ENCODE measurements at regions not wholly inside any gene's neighbourhood (a gene's known extent, or its start where the extent isn't known, plus 50 kb on each side); places are given as distances from the start of the nearest gene placed in this dataset.

DNA sequence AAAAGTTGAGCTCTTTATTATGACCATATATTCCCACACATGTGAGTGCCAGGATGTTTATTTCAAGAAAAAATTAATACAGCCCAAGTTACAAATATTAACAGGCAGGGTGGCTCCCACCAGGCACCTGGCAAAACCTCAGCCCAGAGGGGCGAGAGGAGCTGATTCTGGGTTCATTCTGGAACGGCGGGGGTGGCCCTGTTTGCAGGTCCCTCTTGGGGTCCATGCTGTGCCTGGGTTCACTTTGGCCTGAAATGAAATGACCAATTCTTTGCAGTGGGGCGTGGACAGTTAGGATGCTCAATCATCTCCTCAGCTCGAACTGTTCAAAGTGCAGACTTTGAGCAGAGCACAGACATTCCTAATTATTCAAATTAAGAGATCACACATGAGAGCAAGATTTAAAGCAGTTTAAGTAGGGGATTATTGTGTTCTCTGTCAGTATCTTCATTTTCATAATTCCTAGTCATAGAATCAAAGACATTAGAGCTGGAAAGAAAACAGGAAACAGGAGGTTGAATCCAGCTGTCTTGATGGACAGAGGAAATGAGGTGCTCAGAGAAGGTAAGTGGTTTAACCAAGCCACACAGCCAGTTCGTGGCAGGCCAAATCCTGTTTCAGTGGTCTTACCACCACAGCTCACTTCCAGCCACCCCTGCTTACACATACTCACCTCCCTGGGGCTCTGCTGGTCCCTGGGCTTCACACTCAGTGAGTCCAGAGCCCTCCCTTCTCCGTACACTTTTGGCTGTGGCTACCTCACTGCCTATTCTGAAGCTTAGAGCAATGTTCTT, 363.9 kb upstream of the TNRC6C start:
- TF ChIP-seq CTCF (IDR thresholded peaks at IDR 0.05) = no peak

DNA sequence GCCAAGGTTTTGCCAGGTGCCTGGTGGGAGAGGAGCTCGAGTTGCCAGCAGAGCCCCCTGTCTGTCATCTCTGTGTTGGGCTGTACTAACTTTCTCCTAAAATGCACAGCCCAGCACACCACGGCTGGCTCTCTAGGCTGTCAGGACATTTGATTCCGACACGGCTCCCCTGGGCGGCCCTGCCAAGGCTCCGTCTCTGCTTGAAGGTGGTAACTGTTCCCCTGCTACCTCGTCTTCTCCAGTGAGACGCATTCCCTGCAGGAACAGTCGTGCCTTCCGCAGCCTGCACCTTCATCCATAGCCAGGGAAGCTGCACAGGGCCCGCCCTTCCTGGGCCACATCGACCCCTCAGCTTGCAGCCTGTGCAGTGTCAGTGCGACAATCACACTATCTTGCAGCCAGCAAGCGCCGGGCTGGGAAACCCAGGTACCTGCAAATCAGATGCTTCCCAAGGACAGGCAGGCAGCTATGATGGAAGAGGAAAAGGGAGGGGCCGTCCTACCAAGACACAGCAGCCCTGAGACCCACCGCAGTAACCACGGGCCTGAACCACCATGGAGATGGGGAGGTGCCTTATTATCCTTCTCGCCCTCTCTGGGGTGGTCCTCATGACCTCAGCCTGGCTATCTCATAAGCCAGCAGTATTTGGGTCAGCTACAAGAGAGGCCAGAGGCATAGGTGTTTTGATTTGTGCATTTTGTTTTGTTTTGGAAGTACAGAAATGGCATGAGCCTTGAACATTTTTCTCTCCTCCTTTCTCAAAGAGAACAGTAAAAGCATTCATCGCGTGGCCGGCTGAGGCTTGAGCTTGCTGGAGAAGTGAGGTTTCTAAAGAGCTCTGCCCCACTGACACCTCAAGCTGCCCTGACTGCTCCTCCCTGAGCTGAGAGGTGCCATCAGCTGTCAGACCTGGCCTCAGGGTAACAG, 361.7 kb upstream of the TNRC6C start:
- no peaks in the 10 kb centered on the region for H3K9me3 Mint-ChIP-seq
- POLR2A ChIA-PET = no interaction called here

More for the DNA sequence above, 363.9 kb upstream of the TNRC6C start:
- Mint-ChIP-seq H3K27ac (no peak overlapping the region), H3K36me3 (ENCODE audit: low read depth) (no peaks in the 10 kb centered on the region), H3K27me3 (peaks cover 34% of the 10 kb centered on the region), H3K4me1 (no peaks in the 10 kb centered on the region), H3K9me3 (no peaks in the 10 kb centered on the region), H3K4me3 (no peak overlapping the region)
- intact Hi-C loops (cut with micrococcal nuclease) = no loop called here
- ChIA-PET POLR2A (no interaction called here), CTCF (no interaction called here)
- ATAC-seq (ENCODE audit: low read depth) = no peak
- DNase-seq = no peak

DNA sequence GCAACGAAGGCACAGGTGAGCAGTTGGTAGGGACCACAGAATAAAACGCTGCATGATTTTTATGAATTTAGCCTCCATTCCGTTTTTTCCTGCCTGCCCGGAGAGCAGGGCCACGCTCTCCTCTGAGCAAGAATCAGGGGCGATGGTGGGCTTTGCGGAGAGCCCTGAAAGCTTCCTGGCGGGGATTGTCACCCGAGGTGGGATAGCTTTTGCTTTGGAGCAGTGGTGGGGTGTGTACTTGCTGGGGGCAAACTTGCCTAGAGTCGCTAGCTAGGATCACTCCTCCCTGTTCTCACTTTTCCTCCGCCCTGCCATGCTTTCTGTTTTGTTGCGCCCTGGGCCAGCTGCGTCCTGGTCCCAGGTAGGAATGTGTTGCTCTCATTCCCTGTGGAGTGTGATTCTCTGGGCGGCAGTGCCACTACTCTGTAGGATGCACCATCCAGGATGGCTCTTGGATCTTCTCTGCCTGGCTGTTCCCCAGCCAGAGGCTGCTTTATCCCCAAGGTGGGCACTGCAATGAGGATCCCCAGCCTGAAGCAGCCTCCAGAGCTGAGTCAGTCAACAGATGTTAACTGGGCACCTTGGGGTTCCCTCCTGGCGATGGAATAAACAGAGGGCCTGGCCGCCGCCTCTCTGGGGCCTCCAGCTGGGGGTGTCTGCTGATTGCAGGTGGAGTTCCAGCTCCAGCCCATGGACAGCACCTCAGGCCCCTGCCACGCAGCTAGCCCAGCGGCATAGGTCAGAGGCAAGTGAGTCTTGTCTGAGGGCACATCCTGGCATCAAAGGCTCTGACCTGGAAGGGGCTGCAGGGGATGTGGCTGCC, 360.9 kb upstream of the TNRC6C start:
- Mint-ChIP-seq H3K36me3 (ENCODE audit: low read depth) (no peaks in the 10 kb centered on the region), H3K27me3 (peaks cover 24% of the 10 kb centered on the region), H3K27ac (no peak overlapping the region), H3K4me1 (no peaks in the 10 kb centered on the region), H3K4me3 (no peak overlapping the region), H3K9me3 (no peaks in the 10 kb centered on the region)
- ATAC-seq (ENCODE audit: low read depth) (no peak), DNase-seq (no peak)
- POLR2A ChIA-PET = no interaction called here
- intact Hi-C loops (cut with micrococcal nuclease) = no loop called here
- no peak for TF ChIP-seq CTCF (IDR thresholded peaks at IDR 0.05)
- CTCF ChIA-PET = no interaction called here

More for the DNA sequence above, 361.7 kb upstream of the TNRC6C start:
- no peak for ATAC-seq (ENCODE audit: low read depth)
- Mint-ChIP-seq H3K27ac (no peak overlapping the region), H3K4me3 (no peak overlapping the region), H3K27me3 (peaks cover 27% of the 10 kb centered on the region), H3K4me1 (no peaks in the 10 kb centered on the region), H3K36me3 (ENCODE audit: low read depth) (no peaks in the 10 kb centered on the region)
- CTCF ChIA-PET = no interaction called here
- no peak for TF ChIP-seq CTCF (IDR thresholded peaks at IDR 0.05)
- intact Hi-C loops (cut with micrococcal nuclease) = no loop called here
- no peak for DNase-seq

DNA sequence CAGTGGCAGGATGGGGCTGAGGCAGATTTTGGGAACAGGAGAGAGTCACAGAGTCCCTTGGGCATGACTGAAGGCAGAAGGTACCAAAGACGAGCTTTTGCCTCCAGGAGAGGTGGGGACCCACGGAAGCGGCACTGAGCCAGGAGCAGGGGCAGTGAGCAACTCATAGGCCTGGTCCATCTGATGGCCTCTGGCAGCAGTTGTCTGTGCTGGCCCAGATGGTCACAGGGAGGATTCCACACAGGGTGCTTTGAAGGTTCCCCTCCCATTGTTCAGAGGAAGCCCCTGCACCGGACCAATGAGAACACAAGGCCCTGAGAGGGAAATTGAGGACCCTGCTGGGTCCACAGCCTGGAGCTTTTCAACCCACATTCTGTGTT, 360.3 kb upstream of the TNRC6C start:
- H3K4me3 Mint-ChIP-seq = no peak overlapping the region
- ChIA-PET POLR2A (no interaction called here), CTCF (no interaction called here)
- no peak overlapping the region for H3K27ac Mint-ChIP-seq
- H3K4me1 Mint-ChIP-seq = no peaks in the 10 kb centered on the region
- intact Hi-C loops (cut with micrococcal nuclease) = no loop called here
- no peaks in the 10 kb centered on the region for H3K9me3 Mint-ChIP-seq
- DNase-seq = no peak
- ATAC-seq (ENCODE audit: low read depth) = no peak
- H3K36me3 Mint-ChIP-seq (ENCODE audit: low read depth) = no peaks in the 10 kb centered on the region
- TF ChIP-seq CTCF (IDR thresholded peaks at IDR 0.05) = no peak
- H3K27me3 Mint-ChIP-seq = peaks cover 23% of the 10 kb centered on the region

Data from activated B cell treated with CpG ODN at 0.5 μM for 24 hours (primary cell).